CD4-positive, alpha-beta T cell (primary cell): ENCODE measurements at regions not wholly inside any gene's neighbourhood (a gene's known extent, or its start where the extent isn't known, plus 50 kb on each side); places are given as distances from the start of the nearest gene placed in this dataset.

ENCODE experiments used
- ATAC-seq: fragments of 200-7000 bp; cut with Tn5 transposase; one replicate; pipeline ENCODE4 v1.10.0; 2022; ENCODE audit warnings: mild to moderate bottlenecking; ENCODE audit not compliant: poor library complexity
- CTCF ChIA-PET: fragments of 350-600 bp; sonication (Branson Sonifier 250); formaldehyde crosslinking; loops from one replicate; lab custom pipeline; 2021; ENCODE audit warnings: antibody characterized with exemption, inconsistent platforms; lab: Charles Lee
- POLR2A ChIA-PET: fragments of 350-600 bp; sonication (Branson Sonifier 250); formaldehyde crosslinking; loops from one replicate; lab custom pipeline; 2021; ENCODE audit warnings: antibody characterized with exemption, inconsistent platforms; lab: Charles Lee
- DNase-seq, 14 experiments: peaks; one replicate each; pipeline ENCODE4 v3.0.0-alpha.2; 2013 to 2020; ENCODE audit warnings: mixed read lengths in 2 of 14
- H3K27ac ChIP-seq, 2 donors: one replicate each; pipeline versions ENCODE4 v1.5.1 to v1.7.0; 2013; ENCODE audit warnings: low read length in 2 of 2, low read depth in 1 of 2, mild to moderate bottlenecking in 1 of 2
- H3K27me3 ChIP-seq, 2 experiments: 1 replicate in 1 of 2; 2 replicates in 1 of 2; pipeline versions ENCODE4 v1.6.1 to v1.7.0; 2013; ENCODE audit warnings: low read length in 2 of 2, control low read depth in 1 of 2, mild to moderate bottlenecking in 1 of 2, moderate library complexity in 1 of 2; ENCODE audit not compliant: insufficient read depth in 2 of 2, control insufficient read depth in 1 of 2
- H3K36me3 ChIP-seq: one replicate; pipeline ENCODE4 v1.6.1; 2013; ENCODE audit warnings: low read length, control low read depth; ENCODE audit not compliant: insufficient read depth
- H3K4me1 ChIP-seq: one replicate; pipeline ENCODE4 v1.6.1; 2013; ENCODE audit warnings: low read length, control low read depth; ENCODE audit not compliant: insufficient read depth
- H3K4me3 ChIP-seq: one replicate; pipeline ENCODE4 v1.5.1; 2013; ENCODE audit warnings: mild to moderate bottlenecking, low read length, moderate library complexity
- H3K9me3 ChIP-seq, 2 experiments: 1 replicate in 1 of 2; 2 replicates in 1 of 2; pipeline versions ENCODE4 v1.6.1 to v1.7.0; 2013; ENCODE audit warnings: low read length in 2 of 2, mild to moderate bottlenecking in 2 of 2, control low read depth in 1 of 2, moderate library complexity in 1 of 2; ENCODE audit not compliant: control insufficient read depth in 1 of 2, insufficient read depth in 1 of 2
- H3K27ac Mint-ChIP-seq: one replicate; pipeline ENCODE4 v1.8.0; 2020; ENCODE audit warnings: mixed read lengths
- H3K27me3 Mint-ChIP-seq: one replicate; pipeline ENCODE4 v1.8.0; 2021; ENCODE audit warnings: mixed read lengths
- H3K36me3 Mint-ChIP-seq: one replicate; pipeline ENCODE4 v1.8.0; 2021; ENCODE audit warnings: low read depth, mixed read lengths
- H3K4me1 Mint-ChIP-seq: one replicate; pipeline ENCODE4 v1.8.0; 2021; ENCODE audit warnings: low read depth, mixed read lengths
- H3K4me3 Mint-ChIP-seq: one replicate; pipeline ENCODE4 v1.8.0; 2020; ENCODE audit warnings: mild to moderate bottlenecking, mixed read lengths
- H3K9me3 Mint-ChIP-seq: one replicate; pipeline ENCODE4 v1.8.0; 2020; ENCODE audit warnings: mixed read lengths
- CTCF ChIP-seq: fragments of 200-600 bp; IDR thresholded peaks from one replicate; pipeline ENCODE4 v1.8.0; 2022; ENCODE audit warnings: antibody characterized with exemption, mild to moderate bottlenecking
- intact Hi-C, 2 experiments: fragments of 100-400 bp; cut with DNase I in 1 of 2; cut with micrococcal nuclease in 1 of 2; formaldehyde crosslinking; loops; one replicate each; pipeline versions ENCODE4 v1.15.1 to v1.9.0; 2023 to 2025; cut with DNase I, micrococcal nuclease

- H3K4me1 Mint-ChIP-seq, result no peaks in the 10 kb centered on the region
- H3K9me3 Mint-ChIP-seq, result no peaks in the 10 kb centered on the region
- no peak for TF ChIP-seq CTCF
- Histone ChIP-seq H3K27me3 (no peaks in the 10 kb centered on the region), H3K36me3 (no peaks in the 10 kb centered on the region), H3K4me3 (no peak overlapping the region), H3K4me1 (no peaks in the 10 kb centered on the region), H3K27ac (no peak overlapping the region), H3K9me3 (no peaks in the 10 kb centered on the region)
- intact Hi-C loops, result no loop called here
- ChIA-PET CTCF (no interaction called here), POLR2A (no interaction called here)
- no peak overlapping the region for H3K27ac Mint-ChIP-seq
- DNase-seq, result no peak
- ATAC-seq, result no peak
- no peaks in the 10 kb centered on the region for H3K36me3 Mint-ChIP-seq
- no peak overlapping the region for H3K4me3 Mint-ChIP-seq
- H3K27me3 Mint-ChIP-seq, result peaks cover 17% of the 10 kb centered on the region
Observed at GRCh38 chr5:72741805-72742204, 74.7 kb upstream of the TNPO1 start.

GRCh38 chr5:72733810-72734209, 82.7 kb upstream of the TNPO1 start:
- no peak overlapping the region for H3K4me3 Mint-ChIP-seq
- ChIA-PET POLR2A (no interaction called here), CTCF (no interaction called here)
- Histone ChIP-seq H3K9me3 (no peaks in the 10 kb centered on the region), H3K4me3 (no peak overlapping the region), H3K27me3 (no peaks in the 10 kb centered on the region), H3K36me3 (no peaks in the 10 kb centered on the region), H3K27ac (no peak overlapping the region), H3K4me1 (no peaks in the 10 kb centered on the region)
- peaks cover 3% of the 10 kb centered on the region for H3K9me3 Mint-ChIP-seq
- intact Hi-C loops, result no loop called here
- H3K27me3 Mint-ChIP-seq, result no peaks in the 10 kb centered on the region
- no peak for DNase-seq
- no peak for TF ChIP-seq CTCF
- no peaks in the 10 kb centered on the region for H3K36me3 Mint-ChIP-seq
- H3K4me1 Mint-ChIP-seq, result no peaks in the 10 kb centered on the region
- ATAC-seq, result no peak
- H3K27ac Mint-ChIP-seq, result no peak overlapping the region

- Mint-ChIP-seq H3K4me1 (no peaks in the 10 kb centered on the region), H3K9me3 (no peaks in the 10 kb centered on the region), H3K27me3 (peaks cover 45% of the 10 kb centered on the region), H3K36me3 (no peaks in the 10 kb centered on the region), H3K27ac (no peak overlapping the region), H3K4me3 (no peak overlapping the region)
- intact Hi-C loops, result no loop called here
- ChIA-PET CTCF (no interaction called here), POLR2A (no interaction called here)
- ATAC-seq (no peak), DNase-seq (no peak)
- Histone ChIP-seq H3K27ac (no peak overlapping the region), H3K27me3 (no peaks in the 10 kb centered on the region), H3K4me1 (no peaks in the 10 kb centered on the region), H3K36me3 (no peaks in the 10 kb centered on the region), H3K9me3 (peaks cover 0 to 6% of the 10 kb centered on the region in 2 experiments), H3K4me3 (no peak overlapping the region)
- no peak for TF ChIP-seq CTCF
Observed at GRCh38 chr5:72723581-72723980, 92.9 kb upstream of the TNPO1 start.
